ENCODE measurements at regions not wholly inside any gene's neighbourhood (a gene's known extent, or its start where the extent isn't known, plus 50 kb on each side); places are given as distances from the start of the nearest gene placed in this dataset.
"Not testable (repeated sequence)": the region's sequence is repeated elsewhere in the genome, so short reads cannot be mapped to it uniquely, and the experiment has no call there.

DNA sequence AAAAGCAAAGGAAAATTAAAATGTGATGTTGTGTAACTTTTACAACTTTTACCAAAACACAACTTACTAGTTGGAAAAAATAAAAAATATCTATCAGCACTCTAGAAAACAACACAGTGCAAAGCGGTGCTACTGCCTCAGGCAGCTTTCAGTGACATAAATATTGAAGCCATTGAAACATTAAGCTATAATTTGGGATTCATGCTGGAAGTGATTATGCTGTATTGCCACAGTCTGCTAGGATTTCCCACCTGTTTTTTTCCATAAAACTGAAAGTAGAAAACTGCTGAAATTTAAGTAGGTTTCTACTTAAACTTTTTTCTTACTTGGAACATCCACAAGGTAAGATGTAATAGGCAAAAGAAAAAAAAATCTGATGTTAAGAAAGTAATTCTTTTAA is 674.4 kb downstream of the KCNT2 start:
- DNase-seq (ENCODE audit: low read depth) = no peak

DNA sequence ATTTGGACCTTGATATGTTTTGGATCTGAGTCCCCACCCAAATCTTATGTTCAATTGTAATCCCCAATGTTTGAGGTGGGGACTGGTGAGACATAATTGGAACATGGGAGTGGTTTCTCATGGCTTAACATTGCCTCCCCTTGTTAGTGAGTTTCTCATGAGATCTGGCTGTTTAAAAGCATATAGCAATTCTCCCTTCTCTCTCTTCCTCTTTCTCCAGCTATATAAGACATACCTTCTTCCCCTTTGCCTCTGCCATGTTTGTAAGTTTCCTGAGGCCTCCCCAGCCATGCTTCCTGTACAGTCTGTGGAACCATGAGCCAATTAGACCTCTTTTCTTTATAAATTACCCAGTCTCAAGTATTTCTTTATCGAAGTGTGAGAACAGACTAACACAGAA is 692.4 kb downstream of the KCNT2 start:
- no peak for DNase-seq (ENCODE audit: low read depth)

DNA sequence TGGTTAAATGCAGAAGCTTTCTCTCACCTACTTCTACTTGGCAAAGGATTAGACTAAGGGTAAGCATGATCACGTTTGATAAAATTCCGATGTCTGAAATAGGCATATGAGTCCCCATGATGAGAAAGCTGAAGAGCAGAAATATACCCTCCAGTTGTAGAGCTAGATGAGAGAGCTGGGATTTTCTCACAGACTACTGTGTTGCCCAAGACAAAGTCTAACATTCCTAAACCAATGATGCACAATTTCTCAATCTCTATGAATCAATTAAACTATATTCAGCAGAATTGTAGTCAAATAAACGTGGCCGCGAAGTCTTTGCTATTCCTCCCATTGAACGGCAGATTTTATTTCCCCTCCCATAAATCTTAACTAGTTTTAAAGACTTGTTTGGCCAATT is 699.2 kb downstream of the KCNT2 start:
- DNase-seq (ENCODE audit: low read depth) = no peak

DNA sequence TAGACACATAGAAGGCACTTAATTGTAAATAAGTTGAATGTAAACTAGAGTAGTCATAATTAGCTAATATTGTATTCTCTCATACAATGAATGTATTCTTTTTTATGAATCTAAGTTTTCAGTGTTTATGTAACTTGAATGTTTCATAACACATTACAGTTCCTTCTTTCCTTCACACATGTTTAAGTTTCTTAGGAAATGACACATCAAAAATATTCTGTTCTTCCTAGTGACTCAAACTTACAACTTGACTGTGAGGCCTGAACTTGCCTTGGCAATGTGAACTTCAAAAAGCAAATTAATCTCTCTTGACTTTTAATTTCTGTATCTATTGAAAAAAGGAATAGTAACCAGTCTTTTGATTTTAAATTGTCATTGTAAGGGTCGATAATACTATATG is 700.1 kb downstream of the KCNT2 start:
- DNase-seq (ENCODE audit: low read depth) = no peak

DNA sequence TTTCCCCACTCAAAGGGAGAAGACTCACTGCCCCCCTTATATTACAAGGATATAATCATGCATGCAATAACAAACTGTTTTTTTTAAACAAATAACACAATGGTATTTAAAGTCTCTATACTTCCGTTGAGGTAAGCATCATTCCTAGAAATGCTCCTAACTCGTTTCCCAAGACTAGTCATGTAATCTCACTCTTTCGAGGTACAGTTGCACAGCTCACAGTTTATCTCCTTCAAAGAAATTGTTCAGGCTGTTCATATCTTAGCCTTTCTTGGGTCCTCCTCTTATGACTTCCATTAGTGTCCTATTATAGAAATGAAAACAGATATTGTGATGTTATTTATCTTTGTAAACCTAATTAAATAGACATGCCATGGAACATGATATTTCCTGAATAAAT is 705.0 kb downstream of the KCNT2 start:
- no peak for DNase-seq (ENCODE audit: low read depth)

DNA sequence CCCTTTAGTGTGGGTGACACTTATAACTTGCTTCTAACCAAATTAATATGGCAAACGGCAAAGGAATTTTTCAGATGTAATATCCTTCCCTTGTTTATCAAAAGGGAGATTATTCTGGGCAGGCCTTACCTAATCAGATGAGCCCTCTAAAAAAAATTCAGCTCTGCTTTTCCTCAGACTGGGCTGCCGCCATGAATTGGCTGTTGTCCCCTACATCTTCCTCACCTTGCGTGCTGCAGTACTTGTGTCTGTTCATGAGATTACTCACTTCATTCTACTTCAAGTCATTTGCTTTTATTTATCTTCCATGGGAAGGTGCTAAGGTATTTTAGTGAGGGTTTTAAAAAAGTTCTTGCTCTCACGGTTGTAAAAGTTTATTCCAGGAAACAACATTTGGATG is 705.5 kb downstream of the KCNT2 start:
- DNase-seq (ENCODE audit: low read depth) = no peak

DNA sequence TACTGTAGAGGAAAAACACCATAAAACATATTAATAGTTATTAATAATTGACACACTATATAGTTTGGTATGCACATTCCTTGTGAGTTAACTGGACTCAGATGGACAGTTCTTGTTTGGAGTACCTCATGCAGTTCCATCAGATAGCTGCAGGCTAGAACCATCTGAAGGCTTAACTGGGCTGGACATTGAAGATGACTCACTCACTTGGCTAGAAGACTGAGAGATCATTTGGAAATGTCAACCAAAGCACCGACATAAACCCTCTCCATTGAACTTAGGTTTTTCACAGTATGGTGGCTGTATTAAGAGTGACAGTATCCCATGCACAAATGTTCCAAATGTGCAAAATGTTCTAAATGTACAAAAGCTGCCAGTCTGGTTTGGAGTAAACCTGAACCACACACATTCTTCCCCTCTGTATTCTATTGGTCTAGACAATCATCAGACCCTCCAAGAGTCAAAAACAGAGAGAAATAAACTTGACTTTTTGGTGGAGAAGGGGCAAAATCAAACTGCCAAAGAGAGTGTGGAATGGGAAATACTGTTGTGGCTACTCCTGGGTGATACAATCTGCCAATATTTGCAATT is 708.4 kb downstream of the KCNT2 start:
- peak; percentile 17 for DNase-seq (ENCODE audit: low read depth)

DNA sequence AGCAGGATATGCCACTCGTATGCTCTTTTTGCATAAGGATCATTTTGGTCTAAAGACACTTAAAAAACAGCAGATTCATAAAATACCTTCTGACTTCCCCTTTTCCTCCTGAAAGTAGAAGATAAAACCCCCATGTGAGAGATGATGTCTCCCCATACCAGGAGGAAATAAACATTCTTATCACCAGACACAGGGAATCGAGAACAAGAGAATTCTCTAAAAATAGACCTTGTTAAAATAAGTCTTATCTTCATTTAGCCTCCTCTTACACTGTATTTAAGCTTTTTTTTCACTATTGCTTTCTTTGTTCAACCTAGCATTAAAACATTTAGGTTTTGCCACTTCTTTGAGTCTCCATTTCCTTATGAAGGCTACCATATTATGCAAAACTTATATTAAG is 709.3 kb downstream of the KCNT2 start:
- DNase-seq (ENCODE audit: low read depth) = no peak

DNA sequence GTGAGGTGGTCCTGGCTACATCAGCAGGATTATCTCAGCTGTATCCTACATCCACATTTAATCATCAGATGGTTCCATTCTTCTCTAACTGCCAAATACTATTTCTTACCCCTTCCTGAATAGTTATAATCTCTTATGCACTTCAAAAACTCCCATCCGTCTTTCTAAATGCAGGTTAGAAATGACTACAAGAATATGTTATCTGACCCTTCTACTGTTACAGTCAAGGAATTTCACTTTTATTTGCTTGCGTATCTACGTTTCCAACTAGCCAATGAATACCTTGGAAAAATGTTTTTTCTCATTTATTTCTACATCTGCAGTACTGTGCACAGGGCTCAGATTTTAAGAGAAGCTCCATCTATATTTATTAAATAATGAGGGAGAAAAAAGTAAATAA is 709.9 kb downstream of the KCNT2 start:
- no peak for DNase-seq (ENCODE audit: low read depth)

DNA sequence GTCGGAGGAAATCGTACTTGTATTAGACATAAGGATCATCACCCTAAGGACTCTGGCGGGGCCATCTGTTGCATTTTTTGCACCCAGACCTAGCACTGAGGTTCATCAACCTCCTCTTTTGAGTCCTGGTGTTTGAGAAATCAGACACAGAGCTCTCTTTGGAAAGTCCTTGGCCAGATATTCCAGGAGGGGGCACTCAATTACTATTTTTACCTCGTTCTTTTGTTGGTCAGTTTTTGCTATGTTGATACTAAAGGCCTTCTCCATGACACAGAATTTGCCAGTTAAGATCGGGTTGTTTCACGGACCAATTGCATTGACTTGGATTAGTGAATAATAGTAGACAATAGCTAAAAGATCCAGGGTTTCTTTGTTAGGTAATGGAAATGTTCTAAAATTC is 711.2 kb downstream of the KCNT2 start:
- DNase-seq (ENCODE audit: low read depth) = no peak

DNA sequence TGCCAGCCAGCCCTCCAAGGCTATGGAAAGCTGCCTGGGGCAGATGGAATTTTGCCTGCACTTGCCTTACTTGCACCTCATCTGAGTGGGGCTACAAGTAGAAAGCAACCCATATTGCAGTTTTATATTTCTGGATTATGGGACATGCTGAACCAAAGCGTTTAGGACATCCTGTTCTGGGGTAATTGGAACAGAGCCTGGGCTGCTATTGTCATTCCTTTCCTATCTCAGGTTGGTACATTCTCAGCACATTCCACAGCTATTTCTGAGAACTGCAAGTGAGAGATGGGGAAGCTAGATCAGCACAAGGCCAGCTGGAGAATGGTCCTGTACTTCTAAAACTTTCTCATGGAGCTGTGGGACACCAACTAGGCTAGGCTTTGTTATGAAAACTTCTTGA is 713.8 kb downstream of the KCNT2 start:
- DNase-seq (ENCODE audit: low read depth) = no peak

DNA sequence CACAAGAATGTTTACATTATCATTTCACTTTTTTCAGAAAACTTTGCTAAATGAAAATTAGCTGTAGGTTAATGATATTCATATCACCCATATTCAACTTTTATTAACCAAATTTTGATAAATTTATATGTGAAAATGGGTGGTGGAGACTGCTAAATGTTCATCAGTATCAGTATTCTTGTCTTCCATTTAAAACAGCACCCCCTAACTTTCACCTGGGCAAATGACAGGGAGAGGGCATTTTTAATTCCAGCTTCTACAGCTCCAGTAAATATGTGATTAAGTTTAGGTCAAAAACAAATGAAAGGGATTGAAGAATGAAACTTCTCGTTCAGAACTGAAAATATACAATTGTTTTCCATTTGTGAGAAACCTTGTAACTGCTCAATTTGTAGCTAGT is 722.2 kb downstream of the KCNT2 start:
- DNase-seq (ENCODE audit: low read depth) = no peak

DNA sequence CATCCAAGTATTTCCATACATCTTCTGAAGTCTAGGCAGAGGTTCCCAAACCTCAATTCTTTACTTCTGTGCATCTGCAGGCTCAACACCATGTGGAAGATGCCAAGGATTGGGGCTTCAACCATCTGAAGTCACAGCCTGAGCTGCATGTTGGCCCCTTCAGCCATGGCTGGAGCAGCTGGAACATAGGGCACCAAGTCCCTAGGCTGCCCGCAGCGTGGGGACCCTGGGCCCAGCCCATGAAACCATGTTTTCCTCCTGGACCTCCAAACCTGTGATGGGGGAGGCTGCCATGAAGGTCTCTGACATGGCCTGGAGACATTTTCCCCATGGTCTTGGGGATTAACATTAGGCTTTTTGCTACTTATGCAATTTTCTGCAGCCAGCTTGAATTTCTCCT is 729.8 kb downstream of the KCNT2 start:
- no peak for DNase-seq (ENCODE audit: low read depth)

DNA sequence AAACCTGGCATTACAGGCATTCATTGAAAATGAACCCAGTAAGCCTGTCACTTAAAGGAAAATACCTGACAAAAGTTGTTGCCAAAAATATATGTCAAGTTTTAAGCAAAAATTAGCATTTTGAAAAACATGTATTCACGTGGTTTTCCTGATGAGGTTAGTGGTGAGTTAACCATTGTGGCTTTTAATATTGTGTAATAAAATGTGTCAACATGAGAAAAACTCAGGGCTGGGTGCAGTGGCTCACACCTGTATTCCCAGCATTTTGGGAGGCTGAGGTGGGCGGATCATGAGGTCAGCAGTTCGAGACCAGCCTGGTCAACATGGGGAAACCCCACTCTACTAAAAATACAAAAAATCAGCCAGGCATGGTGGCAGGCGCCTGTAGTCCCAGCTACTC is 731.4 kb downstream of the KCNT2 start:
- no peak for DNase-seq (ENCODE audit: low read depth)

DNA sequence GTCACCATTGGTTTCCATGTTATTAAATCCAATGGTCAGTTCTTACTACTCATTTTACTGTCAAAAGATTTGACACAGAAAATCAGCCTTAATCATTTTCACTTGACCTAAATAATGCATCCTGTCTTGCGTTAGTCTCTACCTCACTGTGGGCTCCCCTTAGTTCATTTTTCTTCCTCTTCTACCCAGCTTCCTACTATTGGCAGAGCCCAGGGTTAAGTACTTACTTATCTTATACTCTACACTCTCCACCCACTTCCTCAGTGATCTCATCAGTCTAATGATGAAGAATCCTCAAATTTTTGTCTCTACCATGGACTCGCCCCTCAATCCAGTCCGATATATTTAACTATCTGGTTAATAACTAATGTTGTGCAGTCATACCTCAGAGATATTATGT is 735.9 kb downstream of the KCNT2 start:
- no peak for DNase-seq (ENCODE audit: low read depth)

DNA sequence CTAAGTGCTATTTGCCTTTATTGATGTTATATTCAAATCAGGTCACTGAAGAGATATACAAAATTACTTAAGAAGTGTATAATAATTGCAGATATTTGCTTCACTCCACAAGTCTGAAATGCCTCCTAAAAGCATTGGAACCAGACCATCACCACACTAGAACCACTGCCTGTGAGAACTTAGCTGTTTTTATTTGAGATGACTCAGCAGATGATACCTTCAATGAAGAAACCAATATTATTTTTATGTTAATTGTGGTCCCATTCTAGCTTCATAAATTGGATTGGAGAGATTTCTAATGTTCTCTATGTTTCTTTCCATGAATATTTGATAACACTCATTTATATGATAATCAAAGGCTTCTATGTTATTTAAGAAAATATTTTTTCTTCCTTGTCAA is 740.6 kb downstream of the KCNT2 start:
- DNase-seq (ENCODE audit: low read depth) = no peak

DNA sequence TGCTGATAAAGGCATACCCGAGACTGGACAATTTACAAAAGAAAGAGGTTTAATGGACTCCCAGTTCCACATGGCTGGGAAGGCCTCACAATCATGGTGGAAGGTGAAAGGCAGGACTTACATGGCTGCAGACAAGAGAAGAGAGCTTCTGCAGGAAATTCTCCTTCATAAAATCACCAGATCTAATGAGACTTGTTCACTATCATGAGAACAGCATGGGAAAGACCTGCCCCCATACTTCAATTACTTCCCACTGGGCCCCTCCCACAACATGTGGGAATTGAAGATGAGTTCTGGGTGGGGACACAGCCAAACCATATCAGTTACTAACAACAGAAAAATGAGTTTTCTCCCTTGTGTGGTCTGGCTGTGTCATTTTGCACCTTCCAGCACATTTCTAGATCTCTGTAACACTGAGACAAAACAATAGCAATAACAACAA is 741.4 kb downstream of the KCNT2 start:
- no peak for DNase-seq (ENCODE audit: low read depth)

DNA sequence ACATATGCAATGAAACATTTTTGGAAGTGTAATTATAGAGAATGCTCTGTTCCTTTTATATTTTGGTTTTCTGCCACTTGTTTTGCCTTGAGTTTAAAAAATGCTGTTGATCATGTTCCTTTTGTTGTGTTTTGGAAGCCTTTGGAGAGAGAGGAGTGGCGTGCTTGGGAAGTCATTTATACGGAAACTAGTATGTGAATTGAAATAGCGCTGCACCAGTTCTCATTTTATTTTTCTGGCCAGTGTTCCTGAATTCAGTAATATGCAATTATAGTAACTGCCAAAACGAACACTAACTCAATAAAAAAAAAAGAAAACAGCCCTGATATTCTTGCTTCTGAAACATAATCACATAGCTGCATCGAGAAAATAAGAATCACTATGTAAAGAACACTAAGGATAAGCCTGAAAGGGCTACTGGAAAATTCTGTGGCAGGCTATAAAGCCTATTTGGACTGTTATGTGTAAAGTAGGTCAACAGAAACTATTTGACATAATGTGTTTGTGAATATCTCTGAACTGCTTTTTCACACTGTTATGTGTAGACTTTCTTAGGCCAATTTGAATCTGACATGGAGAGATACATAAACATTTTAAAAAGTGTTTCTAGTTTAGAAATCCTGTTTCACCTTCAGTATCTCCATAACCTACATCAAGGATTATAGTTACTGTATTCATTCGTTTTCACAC is 742.0 kb downstream of the KCNT2 start:
- no peak for DNase-seq (ENCODE audit: low read depth)

DNA sequence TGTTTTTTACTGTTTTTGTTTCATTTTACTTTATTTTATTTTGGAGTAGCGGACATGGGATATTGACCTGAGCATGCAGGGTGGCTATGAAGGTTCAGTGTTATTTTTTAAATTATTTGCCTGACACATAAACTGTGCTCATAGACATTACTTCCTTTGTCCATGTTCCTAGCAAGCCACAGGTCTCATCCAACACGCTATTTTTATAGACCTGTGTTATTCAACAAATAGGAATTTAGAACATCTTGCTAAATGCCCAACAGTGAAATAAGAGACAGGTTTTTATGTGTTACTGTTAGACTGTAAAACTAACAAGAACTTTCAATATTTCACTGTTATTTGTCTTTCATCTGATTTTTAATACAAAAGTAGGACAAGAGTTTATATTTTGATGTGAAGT is 756.4 kb downstream of the KCNT2 start:
- DNase-seq (ENCODE audit: low read depth) = no peak

DNA sequence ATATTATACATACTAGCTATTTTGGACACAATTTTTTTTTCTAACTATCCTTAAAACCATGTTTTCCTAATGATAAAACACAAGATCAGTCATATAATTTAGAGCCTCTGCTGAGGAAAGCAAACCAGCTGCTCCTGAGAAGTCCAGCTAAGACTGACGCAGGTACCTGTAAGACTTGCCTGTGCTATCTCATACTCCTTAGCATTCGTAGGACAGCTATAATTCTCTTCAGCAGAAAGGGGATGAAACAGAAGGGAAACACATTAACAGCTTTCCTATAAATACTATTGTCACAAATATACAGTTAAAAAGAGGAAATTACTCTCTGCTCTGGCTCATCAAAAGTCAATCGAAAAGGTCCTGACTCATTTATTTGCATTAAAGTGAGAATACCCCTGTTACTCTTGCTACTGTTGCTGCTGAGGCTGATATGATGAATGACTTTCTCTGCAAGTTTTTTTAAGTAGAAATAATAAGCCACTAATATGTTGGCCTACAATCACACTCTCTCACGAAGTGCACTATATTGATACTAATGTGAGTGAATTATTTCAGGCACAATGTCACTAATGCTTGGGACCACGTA is 757.1 kb downstream of the KCNT2 start:
- no peak for DNase-seq (ENCODE audit: low read depth)

DNA sequence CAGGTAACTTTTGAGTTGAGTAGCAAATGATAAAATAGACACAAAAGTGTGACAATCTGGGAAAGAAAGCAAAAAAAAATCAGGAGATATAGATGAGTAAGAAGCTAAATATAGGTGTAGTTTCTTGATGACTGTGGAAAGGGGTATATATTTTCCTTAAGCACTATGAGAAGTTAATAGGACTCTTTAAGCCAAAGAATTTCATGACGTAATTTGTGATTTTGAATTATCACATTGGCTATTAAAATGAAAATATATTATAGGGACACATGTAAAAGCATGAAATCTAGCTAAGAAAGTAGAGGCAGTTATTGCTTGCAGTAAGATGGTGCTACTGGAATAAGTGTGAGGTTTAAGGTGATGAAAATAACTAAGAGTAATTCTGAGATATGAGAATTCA is 759.1 kb downstream of the KCNT2 start:
- no peak for DNase-seq (ENCODE audit: low read depth)

DNA sequence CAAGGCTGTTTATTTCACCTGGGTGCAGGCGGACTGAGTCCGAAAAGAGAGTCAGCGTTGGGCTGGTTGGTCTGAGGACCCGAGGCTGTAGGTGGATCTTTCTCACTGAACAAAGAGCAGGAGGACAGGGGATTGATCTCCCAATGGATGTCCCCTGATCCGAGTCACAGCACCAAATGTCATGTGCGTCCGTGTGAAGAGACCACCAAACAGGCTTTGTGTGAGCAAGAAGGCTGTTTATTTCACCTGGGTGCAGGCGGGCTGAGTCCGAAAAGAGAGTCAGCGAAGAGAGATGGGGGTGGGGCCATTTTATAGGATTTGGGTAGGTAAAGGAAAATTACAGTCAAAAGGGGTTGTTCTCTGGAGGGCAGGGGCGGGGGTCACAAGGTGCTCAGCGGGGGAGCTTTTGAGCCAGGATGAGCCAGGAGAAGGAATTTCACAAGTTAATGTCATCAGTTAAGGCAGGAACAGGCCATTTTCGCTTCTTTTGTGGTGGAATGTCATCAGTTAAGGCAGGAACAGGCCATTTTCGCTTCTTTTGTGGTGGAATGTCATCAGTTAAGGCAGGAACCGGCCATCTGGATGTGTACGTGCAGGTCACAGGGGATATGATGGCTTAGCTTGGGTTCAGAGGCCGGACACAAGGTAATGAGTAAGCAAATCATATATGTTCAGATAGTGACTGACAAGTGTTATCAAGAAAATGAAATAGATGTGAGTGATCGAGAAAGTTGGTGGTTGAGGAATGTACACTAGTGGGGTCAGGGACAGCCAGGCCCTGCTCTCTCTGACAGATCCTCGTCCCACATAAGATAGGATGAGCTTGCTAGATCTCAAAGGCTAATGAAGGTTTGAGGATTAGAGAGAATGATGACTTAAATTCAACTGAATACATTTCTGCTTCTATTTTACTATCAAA is 760.0 kb downstream of the KCNT2 start:
- DNase-seq (ENCODE audit: low read depth) = not testable (repeated sequence)

DNA sequence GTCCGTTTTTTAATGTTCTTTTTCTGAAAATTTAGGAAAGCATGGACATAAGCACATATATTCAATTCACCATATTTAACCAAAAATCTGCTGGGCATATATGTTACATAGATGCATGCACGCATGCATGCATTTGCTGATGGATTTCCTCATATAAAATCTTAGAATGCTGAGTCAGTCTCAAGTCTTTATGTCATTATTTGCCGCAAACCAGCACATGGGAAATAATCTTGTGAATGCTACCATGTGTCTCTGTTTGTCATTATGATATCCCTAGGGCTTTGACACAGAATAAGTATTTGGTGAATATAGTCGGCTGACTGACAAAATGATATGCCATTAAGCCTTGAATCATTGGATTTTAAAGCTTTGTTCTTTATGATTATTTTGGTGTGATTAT is 776.5 kb downstream of the KCNT2 start:
- no peak for DNase-seq (ENCODE audit: low read depth)
